ENCODE measurements at regions not wholly inside any gene's neighbourhood (a gene's known extent, or its start where the extent isn't known, plus 50 kb on each side); places are given as distances from the start of the nearest gene placed in this dataset.
"Not testable (repeated sequence)": the region's sequence is repeated elsewhere in the genome, so short reads cannot be mapped to it uniquely, and the experiment has no call there.

DNA sequence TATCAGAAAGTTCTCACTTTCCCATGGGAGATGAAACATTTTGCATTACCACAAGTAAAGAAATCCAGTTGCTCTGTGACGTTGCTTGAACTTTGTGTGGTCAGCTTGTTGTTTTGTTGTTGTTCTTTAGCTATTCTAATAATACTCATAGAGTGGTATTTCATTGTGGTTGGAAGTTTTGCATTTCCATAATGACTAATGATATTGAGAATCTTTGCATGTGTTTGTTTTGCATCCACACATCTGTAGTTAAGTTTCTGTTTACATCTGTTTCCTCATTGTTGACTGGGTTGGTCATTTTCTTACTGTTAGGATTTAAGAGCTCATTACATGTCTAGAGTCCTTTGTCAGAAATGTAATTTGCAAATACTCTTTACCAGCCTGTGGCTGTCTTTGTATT, 133.2 kb upstream of the LRRC61 start:
- H3K4me3 ChIP-seq (ENCODE audit: low read depth, low read length); H3K9ac ChIP-seq; H3K36me3 ChIP-seq (ENCODE audit: control insufficient read depth, insufficient read depth, low read length); H3K4me2 ChIP-seq (ENCODE audit: low read length); H3K27me3 ChIP-seq (ENCODE audit: control insufficient read depth, insufficient read depth, low read length); H3K9me3 ChIP-seq (ENCODE audit: control insufficient read depth, low read length); H3K79me2 ChIP-seq; H2AFZ ChIP-seq; H3K27ac ChIP-seq; H3K4me1 ChIP-seq: not testable (repeated sequence)

DNA sequence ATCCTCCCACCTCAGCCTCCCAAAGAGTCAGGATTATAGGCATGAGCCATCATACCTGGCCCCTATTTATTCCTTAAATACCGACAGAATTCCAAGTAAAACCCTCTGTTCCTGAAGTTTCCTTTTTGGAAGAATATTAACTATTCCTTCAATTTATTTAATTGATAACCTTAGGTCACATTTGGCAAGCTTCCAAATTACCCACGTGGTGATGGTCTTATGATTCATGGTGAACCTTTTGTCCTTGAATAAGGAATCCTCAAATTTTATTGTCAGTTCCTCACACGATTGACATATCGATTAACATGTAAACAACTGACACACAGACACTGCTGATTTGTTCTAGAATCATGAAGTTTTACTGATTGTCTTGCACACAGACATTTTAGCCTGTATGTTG, 130.6 kb upstream of the LRRC61 start:
- H2AFZ ChIP-seq; H3K79me2 ChIP-seq; H3K36me3 ChIP-seq (ENCODE audit: control insufficient read depth, insufficient read depth, low read length); H3K27ac ChIP-seq; H3K4me1 ChIP-seq; H3K4me2 ChIP-seq (ENCODE audit: low read length); H3K27me3 ChIP-seq (ENCODE audit: control insufficient read depth, insufficient read depth, low read length); H3K4me3 ChIP-seq (ENCODE audit: low read depth, low read length); H3K9me3 ChIP-seq (ENCODE audit: control insufficient read depth, low read length); H3K9ac ChIP-seq: not testable (repeated sequence)

DNA sequence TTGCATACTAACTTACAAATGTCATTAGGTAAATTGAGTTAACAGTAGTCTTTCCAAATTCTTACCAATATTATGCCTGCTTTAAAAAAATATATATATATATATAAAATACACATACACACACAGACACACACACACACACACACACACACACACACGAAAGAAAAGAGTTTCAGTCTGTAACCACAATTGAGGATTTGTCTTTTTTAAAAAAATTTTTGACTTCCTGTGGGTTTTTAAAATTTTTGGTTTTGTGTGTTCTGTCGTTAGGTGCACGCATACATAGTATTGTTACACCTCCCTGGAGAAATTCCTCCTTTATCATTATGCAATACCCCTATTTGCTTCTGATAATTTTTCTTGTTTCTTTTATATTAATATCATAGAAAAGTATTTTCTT, 129.3 kb upstream of the LRRC61 start:
- H3K79me2 ChIP-seq; H3K4me3 ChIP-seq (ENCODE audit: low read depth, low read length); H2AFZ ChIP-seq; H3K36me3 ChIP-seq (ENCODE audit: control insufficient read depth, insufficient read depth, low read length); H3K4me2 ChIP-seq (ENCODE audit: low read length); H3K27ac ChIP-seq; H3K9ac ChIP-seq; H3K9me3 ChIP-seq (ENCODE audit: control insufficient read depth, low read length); H3K4me1 ChIP-seq; H3K27me3 ChIP-seq (ENCODE audit: control insufficient read depth, insufficient read depth, low read length): not testable (repeated sequence)

Measured in parathyroid adenoma (tissue), 2 donors.